IMR-90 (cell line): ENCODE measurements at regions not wholly inside any gene's neighbourhood (a gene's known extent, or its start where the extent isn't known, plus 50 kb on each side); places are given as distances from the start of the nearest gene placed in this dataset.

Source experiments
- ATAC-seq: fragments of 200-7000 bp; cut with Tn5 transposase; 2 replicates; pipeline ENCODE4 v1.9.1; 2020; ENCODE audit warnings: low read depth, mild to moderate bottlenecking, moderate library complexity
- BruUV-seq: library from RNA; stranded (reverse); fragments of 400-500 nt; replicated peaks from 2 replicates; lab custom pipeline; 2021; lab: Mats Ljungman, UMichigan
- CTCF ChIA-PET: fragments of 300-600 bp; formaldehyde crosslinking; extraction: SDS; loops from one replicate; lab custom pipeline; 2021; ENCODE audit warnings: antibody characterized with exemption; lab: Yijun Ruan, JAX
- POLR2A ChIA-PET: fragments of 300-600 bp; sonication (Branson Sonifier 250); formaldehyde crosslinking; loops from one replicate; lab custom pipeline; 2022; ENCODE audit warnings: antibody characterized with exemption; ENCODE audit not compliant: unreplicated experiment; lab: Charles Lee
- DNase-seq: peaks from one replicate; pipeline ENCODE4 v3.0.0; 2013
- H2AFZ ChIP-seq: replicated peaks from 2 replicates; pipeline ENCODE3; 2013; ENCODE audit warnings: low read length, mild to moderate bottlenecking; ENCODE audit not compliant: poor library complexity
- H2AK5ac ChIP-seq: 2 replicates; pipeline ENCODE4 v1.6.1; 2013; ENCODE audit warnings: low read depth, low read length, inconsistent platforms
- H2AK9ac ChIP-seq: replicated peaks from 2 replicates; pipeline ENCODE3; 2013; ENCODE audit warnings: mild to moderate bottlenecking, low read depth, low read length, moderate library complexity; ENCODE audit not compliant: poor library complexity
- H2BK120ac ChIP-seq: 2 replicates; pipeline ENCODE4 v1.6.1; 2013; ENCODE audit warnings: low read depth, low read length, inconsistent platforms
- H2BK15ac ChIP-seq: 3 replicates; pipeline ENCODE4 v1.6.1; 2013; ENCODE audit warnings: low read depth, low read length, inconsistent platforms
- H2BK20ac ChIP-seq: 2 replicates; pipeline ENCODE4 v1.6.1; 2013; ENCODE audit warnings: low read depth, mild to moderate bottlenecking, inconsistent platforms, low read length, moderate library complexity
- H2BK5ac ChIP-seq: 2 replicates; pipeline ENCODE4 v1.6.1; 2013; ENCODE audit warnings: mild to moderate bottlenecking, low read depth, low read length, inconsistent platforms; ENCODE audit not compliant: poor library complexity, severe bottlenecking
- H3K14ac ChIP-seq: replicated peaks from 2 replicates; pipeline ENCODE4 v1.6.1; 2013; ENCODE audit warnings: low read depth, low read length, inconsistent platforms
- H3K18ac ChIP-seq: 2 replicates; pipeline ENCODE4 v1.6.1; 2013; ENCODE audit warnings: low read depth, low read length, control low read depth
- H3K23ac ChIP-seq: 2 replicates; pipeline ENCODE4 v1.6.1; 2013; ENCODE audit warnings: low read depth, low read length, inconsistent platforms
- H3K27ac ChIP-seq: 2 replicates; pipeline ENCODE4 v1.5.1; 2013; ENCODE audit warnings: mild to moderate bottlenecking, control low read depth, low read length; ENCODE audit not compliant: insufficient read depth
- H3K27me3 ChIP-seq: 2 replicates; pipeline ENCODE4 v1.6.1; 2013; ENCODE audit warnings: low read length; ENCODE audit not compliant: control insufficient read depth, insufficient read depth
- H3K36me3 ChIP-seq: 2 replicates; pipeline ENCODE4 v1.6.1; 2013; ENCODE audit warnings: low read length, mixed read lengths; ENCODE audit not compliant: control insufficient read depth, insufficient read depth
- H3K4ac ChIP-seq: 2 replicates; pipeline ENCODE4 v1.6.1; 2013; ENCODE audit warnings: low read depth, low read length, inconsistent platforms
- H3K4me1 ChIP-seq: 2 replicates; pipeline ENCODE4 v1.6.1; 2013; ENCODE audit warnings: low read length, mixed read lengths; ENCODE audit not compliant: control insufficient read depth, insufficient read depth
- H3K4me2 ChIP-seq: 2 replicates; pipeline ENCODE4 v1.6.1; 2013; ENCODE audit warnings: low read depth, mild to moderate bottlenecking, control low read depth, low read length, moderate library complexity
- H3K4me3 ChIP-seq: 2 replicates; pipeline ENCODE4 v1.5.1; 2013; ENCODE audit warnings: low read depth, mild to moderate bottlenecking, control low read depth, low read length, moderate library complexity; ENCODE audit not compliant: insufficient read depth
- H3K56ac ChIP-seq: 2 replicates; pipeline ENCODE4 v1.6.1; 2013; ENCODE audit warnings: low read length, inconsistent platforms; ENCODE audit not compliant: insufficient read depth; ENCODE audit errors: extremely low read depth
- H3K79me1 ChIP-seq, 2 experiments: 2 replicates each; pipeline ENCODE4 v1.6.1; 2013; ENCODE audit warnings: low read length in 2 of 2, inconsistent platforms in 1 of 2, low read depth in 1 of 2
- H3K9ac ChIP-seq: 2 replicates; pipeline ENCODE4 v1.6.1; 2013; ENCODE audit warnings: low read depth, low read length, control low read depth
- H3K9me1 ChIP-seq: 2 replicates; pipeline ENCODE4 v1.6.1; 2013; ENCODE audit warnings: low read length, inconsistent platforms; ENCODE audit not compliant: insufficient read depth
- H3K9me3 ChIP-seq: 2 replicates; pipeline ENCODE4 v1.6.1; 2013; ENCODE audit warnings: low read length; ENCODE audit not compliant: control insufficient read depth, insufficient read depth
- H4K20me1 ChIP-seq: 2 replicates; pipeline ENCODE4 v1.6.1; 2013; ENCODE audit warnings: low read length, inconsistent platforms; ENCODE audit not compliant: insufficient read depth
- H4K5ac ChIP-seq: 2 replicates; pipeline ENCODE4 v1.6.1; 2013; ENCODE audit warnings: mild to moderate bottlenecking, low read depth, low read length, control low read depth
- H4K8ac ChIP-seq, 2 experiments: 2 replicates each; pipeline ENCODE4 v1.6.1; 2013; ENCODE audit warnings: low read depth in 2 of 2, low read length in 2 of 2, control low read depth in 1 of 2, inconsistent platforms in 1 of 2
- H4K91ac ChIP-seq: 2 replicates; pipeline ENCODE4 v1.6.1; 2013; ENCODE audit warnings: low read depth, low read length, inconsistent platforms; ENCODE audit not compliant: insufficient read depth
- BHLHE40 ChIP-seq: fragments of 150-350 bp; IDR thresholded peaks from 2 replicates; pipeline ENCODE4 v1.6.1; 2016; ENCODE audit warnings: mild to moderate bottlenecking, low read depth, low read length
- CHD1 ChIP-seq: IDR thresholded peaks from 2 replicates; pipeline ENCODE4 v1.6.1; 2012; ENCODE audit warnings: low read depth, low read length, improper control_type of control experiment
- WGBS, 2 experiments: methylation state at CpG; one replicate each; pipeline versions ENCODE4 v1.1.5 to v1.1.7; 2013; ENCODE audit warnings: missing lambda C conversion rate in 2 of 2; ENCODE audit not compliant: insufficient read length in 1 of 2; ENCODE audit errors: extremely low coverage in 2 of 2; 5-methylcytosine and 5-hydroxymethylcytosine counted together
- dilution Hi-C: fragments of 300-500 bp; cut with HindIII; formaldehyde crosslinking; loops from one replicate; pipeline ENCODE4 v1.14.3; 2018; ENCODE audit warnings: low sequenced_read_pairs; ENCODE audit not compliant: unreplicated experiment
- in situ Hi-C: fragments of 300-500 bp; cut with MboI; formaldehyde crosslinking; loops from 3 replicates; pipeline ENCODE4 v1.14.3; 2019; ENCODE audit warnings: low sequenced_read_pairs, inconsistent platforms, mixed read lengths
- intact Hi-C: fragments of 100-400 bp; cut with micrococcal nuclease; formaldehyde crosslinking; loops from 2 replicates; pipeline ENCODE4 v1.10.0; 2022

- Histone ChIP-seq H3K27me3 (no peaks in the 10 kb centered on the region), H3K4me2 (peak overlapping the region; percentile 62; the same call in 1 of the 2 replicates), H3K14ac (no peak overlapping the region), H4K91ac (no peak overlapping the region), H2BK20ac (no peak overlapping the region), H3K9me3 (no peaks in the 10 kb centered on the region), H3K4me1 (peaks cover 11% of the 10 kb centered on the region), H3K4me3 (no peak overlapping the region), H3K4ac (no peak overlapping the region), H3K18ac (no peak overlapping the region), H3K9me1 (no peaks in the 10 kb centered on the region), H2BK120ac (no peak overlapping the region), H4K8ac (no peak overlapping the region), H2BK5ac (no peak overlapping the region), H4K5ac (no peak overlapping the region), H3K27ac (no peak overlapping the region), H3K9ac (peak overlapping the region; percentile 41; the same call in 1 of the 2 replicates), H3K23ac (no peak overlapping the region), H4K20me1 (no peaks in the 10 kb centered on the region), H2AFZ (no peak overlapping the region), H3K36me3 (no peaks in the 10 kb centered on the region), H2AK9ac (no peak overlapping the region), H2BK15ac (no peak overlapping the region), H2AK5ac (no peak overlapping the region), H3K56ac (no peak overlapping the region), H3K79me1 (no peaks in the 10 kb centered on the region)
- ATAC-seq (peak; percentile 62), DNase-seq (peak; percentile 12)
- CTCF ChIA-PET: no interaction called here
- no CpG with 5 or more reads among the region's 2 CpGs for WGBS, 2 experiments
- dilution Hi-C loops (no loop called here), in situ Hi-C loops (no loop called here), intact Hi-C loops (no loop called here)
- BruUV-seq: no TSS peak
- POLR2A ChIA-PET: no interaction called here
- TF ChIP-seq BHLHE40: no peak
- TF ChIP-seq CHD1: no peak
Measured at GRCh38 chr9:6106711-6107339, 91.4 kb upstream of the RANBP6 start.
